OCI-LY3 (cell line): ENCODE measurements at regions not wholly inside any gene's neighbourhood (a gene's known extent, or its start where the extent isn't known, plus 50 kb on each side); places are given as distances from the start of the nearest gene placed in this dataset.
"Not testable (repeated sequence)": the region's sequence is repeated elsewhere in the genome, so short reads cannot be mapped to it uniquely, and the experiment has no call there.

ENCODE experiments used
- H2AFZ ChIP-seq: fragments of 200-600, 300-600 bp; shearing (Covaris generic); 2 replicates; pipeline ENCODE4 v1.6.0; 2014; ENCODE audit warnings: antibody characterized with exemption, low read depth, low read length
- H3K27ac ChIP-seq: fragments of 200-600, 300-600 bp; sonication (generic); 2 replicates; pipeline ENCODE4 v1.5.1; 2014; ENCODE audit warnings: mild to moderate bottlenecking, low read length, moderate library complexity, mixed read lengths
- H3K27me3 ChIP-seq: fragments of 200-600, 300-600 bp; sonication (generic); 2 replicates; pipeline ENCODE4 v1.6.1; 2014; ENCODE audit warnings: low read depth, low read length, mixed read lengths
- H3K36me3 ChIP-seq: fragments of 200-600, 300-600 bp; sonication (generic); replicated peaks from 2 replicates; pipeline ENCODE3; 2014; ENCODE audit warnings: low read depth, low read length, mixed read lengths
- H3K4me1 ChIP-seq: fragments of 300-600, 200-600 bp; sonication (generic); 2 replicates; pipeline ENCODE4 v1.6.1; 2014; ENCODE audit warnings: low read length, mixed read lengths
- H3K4me2 ChIP-seq: fragments of 200-600, 300-600 bp; sonication (generic); 2 replicates; pipeline ENCODE4 v1.6.1; 2014; ENCODE audit warnings: low read length, mixed read lengths
- H3K4me3 ChIP-seq: fragments of 300-600, 200-600 bp; sonication (generic); 2 replicates; pipeline ENCODE4 v1.5.1; 2014; ENCODE audit warnings: antibody characterized with exemption, mild to moderate bottlenecking, low read length, moderate library complexity
- H3K79me2 ChIP-seq: fragments of 300-600, 200-600 bp; shearing (Covaris generic); 2 replicates; pipeline ENCODE4 v1.6.1; 2014; ENCODE audit warnings: mild to moderate bottlenecking, low read length, mixed read lengths
- H3K9ac ChIP-seq: fragments of 300-600, 200-600 bp; shearing (Covaris generic); 2 replicates; pipeline ENCODE4 v1.6.0; 2014; ENCODE audit warnings: mild to moderate bottlenecking, low read length, moderate library complexity
- H3K9me3 ChIP-seq: fragments of 200-600, 300-600 bp; shearing (Covaris generic); 2 replicates; pipeline ENCODE4 v1.6.1; 2014; ENCODE audit warnings: low read length, mixed read lengths; ENCODE audit not compliant: insufficient read depth
- H4K20me1 ChIP-seq: fragments of 200-600, 300-600 bp; sonication (generic); 2 replicates; pipeline ENCODE4 v1.6.1; 2016; ENCODE audit warnings: low read length, mixed read lengths; ENCODE audit not compliant: insufficient read depth
- EZH2phosphoT487 ChIP-seq: fragments of 200-600 bp; shearing (Covaris generic); IDR thresholded peaks from 2 replicates; pipeline ENCODE4 v1.6.1; 2018; ENCODE audit warnings: antibody characterized with exemption, mixed run types, low read depth
- TF ChIP-seq, protein P1 (sequence below): fragments of 200-600, 300-600 bp; sonication (generic); IDR thresholded peaks from 2 replicates; pipeline ENCODE4 v1.5.1; 2014; ENCODE audit warnings: antibody characterized with exemption, low read length, low read depth

DNA sequence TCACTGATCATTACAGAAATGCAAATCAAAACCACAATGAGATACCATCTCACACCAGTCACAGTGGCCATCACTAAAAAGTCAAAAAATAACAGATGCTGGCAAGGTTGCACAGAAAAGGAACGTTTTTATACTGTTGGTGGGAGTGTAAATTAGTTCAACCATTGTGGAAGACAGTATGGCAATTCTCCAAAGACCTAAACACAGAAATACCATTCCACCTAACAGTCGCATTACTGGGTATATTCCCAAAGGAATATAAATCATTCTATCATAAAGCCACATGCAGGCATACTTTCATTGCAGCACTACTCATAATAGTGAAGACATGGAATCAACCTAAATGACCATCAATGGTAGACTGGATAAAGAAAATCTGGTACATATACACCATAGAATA, 83.2 kb upstream of the ARID5B start:
- not testable (repeated sequence) for H2AFZ ChIP-seq, H3K27me3 ChIP-seq, H3K4me3 ChIP-seq, H3K4me2 ChIP-seq, H3K36me3 ChIP-seq, H4K20me1 ChIP-seq, H3K9me3 ChIP-seq, H3K4me1 ChIP-seq, H3K79me2 ChIP-seq, H3K9ac ChIP-seq, H3K27ac ChIP-seq

DNA sequence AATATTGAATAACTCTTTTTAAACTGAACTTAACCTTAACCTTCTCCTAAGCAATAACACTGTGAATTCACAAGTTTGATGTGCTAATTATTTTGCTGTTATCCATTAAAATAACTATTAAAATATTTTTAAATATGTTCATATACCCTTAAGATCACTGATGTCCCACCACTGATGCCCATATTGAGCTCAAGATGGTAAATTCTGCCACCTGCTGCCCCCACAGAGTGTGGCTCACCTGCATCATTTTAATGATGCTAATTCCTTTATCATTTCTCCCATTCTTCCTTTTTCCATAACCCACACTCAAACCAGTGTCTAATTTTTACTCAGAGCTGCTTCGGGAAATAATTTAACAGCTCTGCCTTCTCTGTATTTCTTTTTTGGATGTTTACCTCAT, 82.3 kb upstream of the ARID5B start:
- Histone ChIP-seq H3K36me3 (no peaks in the 10 kb centered on the region), H3K4me3 (no peak overlapping the region), H3K9ac (no peak overlapping the region), H3K4me1 (no peaks in the 10 kb centered on the region; the same call in 1 of the 2 replicates), H4K20me1 (no peaks in the 10 kb centered on the region), H3K27ac (no peak overlapping the region), H3K9me3 (no peaks in the 10 kb centered on the region), H3K79me2 (no peaks in the 10 kb centered on the region), H2AFZ (no peak overlapping the region), H3K27me3 (no peaks in the 10 kb centered on the region), H3K4me2 (no peak overlapping the region)
- TF ChIP-seq, protein P1, sequence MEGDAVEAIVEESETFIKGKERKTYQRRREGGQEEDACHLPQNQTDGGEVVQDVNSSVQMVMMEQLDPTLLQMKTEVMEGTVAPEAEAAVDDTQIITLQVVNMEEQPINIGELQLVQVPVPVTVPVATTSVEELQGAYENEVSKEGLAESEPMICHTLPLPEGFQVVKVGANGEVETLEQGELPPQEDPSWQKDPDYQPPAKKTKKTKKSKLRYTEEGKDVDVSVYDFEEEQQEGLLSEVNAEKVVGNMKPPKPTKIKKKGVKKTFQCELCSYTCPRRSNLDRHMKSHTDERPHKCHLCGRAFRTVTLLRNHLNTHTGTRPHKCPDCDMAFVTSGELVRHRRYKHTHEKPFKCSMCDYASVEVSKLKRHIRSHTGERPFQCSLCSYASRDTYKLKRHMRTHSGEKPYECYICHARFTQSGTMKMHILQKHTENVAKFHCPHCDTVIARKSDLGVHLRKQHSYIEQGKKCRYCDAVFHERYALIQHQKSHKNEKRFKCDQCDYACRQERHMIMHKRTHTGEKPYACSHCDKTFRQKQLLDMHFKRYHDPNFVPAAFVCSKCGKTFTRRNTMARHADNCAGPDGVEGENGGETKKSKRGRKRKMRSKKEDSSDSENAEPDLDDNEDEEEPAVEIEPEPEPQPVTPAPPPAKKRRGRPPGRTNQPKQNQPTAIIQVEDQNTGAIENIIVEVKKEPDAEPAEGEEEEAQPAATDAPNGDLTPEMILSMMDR: no peak

DNA sequence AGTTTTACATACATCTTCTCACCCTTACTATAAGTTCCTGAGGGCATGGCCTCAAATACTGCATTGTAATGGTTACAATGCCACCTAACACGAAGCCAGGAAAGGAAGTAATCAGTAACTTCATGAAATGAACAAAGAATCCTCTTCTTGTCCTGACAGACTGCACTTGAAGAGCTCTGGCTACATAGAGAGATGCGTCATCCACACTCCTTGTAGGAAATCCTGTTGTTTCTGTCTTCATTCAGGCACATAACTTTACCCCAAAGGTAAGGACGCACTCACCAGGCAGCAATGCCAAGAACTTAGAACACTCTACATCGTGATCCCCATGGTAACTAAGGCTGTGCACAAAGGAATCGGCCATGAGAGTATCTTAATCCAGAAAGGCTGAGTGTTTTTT, 80.3 kb upstream of the ARID5B start:
- H2AFZ ChIP-seq: no peak overlapping the region
- no peaks in the 10 kb centered on the region for H3K27me3 ChIP-seq
- H3K9ac ChIP-seq: no peak overlapping the region
- no peaks in the 10 kb centered on the region for H3K36me3 ChIP-seq
- H3K27ac ChIP-seq: no peak overlapping the region
- no peaks in the 10 kb centered on the region for H4K20me1 ChIP-seq
- H3K4me2 ChIP-seq: no peak overlapping the region
- H3K4me1 ChIP-seq: no peaks in the 10 kb centered on the region; the same call in 1 of the 2 replicates
- H3K9me3 ChIP-seq: no peaks in the 10 kb centered on the region
- no peak overlapping the region for H3K4me3 ChIP-seq
- H3K79me2 ChIP-seq: no peaks in the 10 kb centered on the region
- TF ChIP-seq EZH2phosphoT487: no peak
- TF ChIP-seq, protein P1: no peak

DNA sequence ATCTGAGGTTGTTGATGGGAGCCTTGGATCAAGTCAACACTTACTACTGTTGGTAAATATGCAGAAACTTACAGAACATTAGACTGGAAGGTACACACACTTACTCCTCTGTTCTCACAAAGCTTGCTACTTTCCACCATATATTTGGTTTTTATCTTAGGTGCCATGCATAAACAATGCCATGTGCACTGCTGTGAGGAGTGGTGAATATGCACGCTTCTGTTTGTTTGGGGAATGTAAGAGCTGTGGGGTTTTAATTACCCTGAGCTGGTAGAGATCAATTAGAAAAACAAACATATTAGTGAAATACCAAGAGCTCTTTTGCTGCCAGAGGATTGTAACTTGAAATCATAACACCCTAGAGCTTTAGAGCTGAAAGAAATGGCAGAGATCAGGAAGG, 79.8 kb upstream of the ARID5B start:
- no peak overlapping the region for H3K4me2 ChIP-seq
- H2AFZ ChIP-seq: no peak overlapping the region
- no peaks in the 10 kb centered on the region for H3K9me3 ChIP-seq
- H3K27ac ChIP-seq: no peak overlapping the region
- no peak for TF ChIP-seq EZH2phosphoT487
- TF ChIP-seq, protein P1: no peak
- no peaks in the 10 kb centered on the region for H4K20me1 ChIP-seq
- H3K4me3 ChIP-seq: no peak overlapping the region
- no peaks in the 10 kb centered on the region for H3K36me3 ChIP-seq
- no peaks in the 10 kb centered on the region for H3K27me3 ChIP-seq
- H3K4me1 ChIP-seq: no peaks in the 10 kb centered on the region; the same call in 1 of the 2 replicates
- H3K9ac ChIP-seq: no peak overlapping the region
- no peaks in the 10 kb centered on the region for H3K79me2 ChIP-seq

DNA sequence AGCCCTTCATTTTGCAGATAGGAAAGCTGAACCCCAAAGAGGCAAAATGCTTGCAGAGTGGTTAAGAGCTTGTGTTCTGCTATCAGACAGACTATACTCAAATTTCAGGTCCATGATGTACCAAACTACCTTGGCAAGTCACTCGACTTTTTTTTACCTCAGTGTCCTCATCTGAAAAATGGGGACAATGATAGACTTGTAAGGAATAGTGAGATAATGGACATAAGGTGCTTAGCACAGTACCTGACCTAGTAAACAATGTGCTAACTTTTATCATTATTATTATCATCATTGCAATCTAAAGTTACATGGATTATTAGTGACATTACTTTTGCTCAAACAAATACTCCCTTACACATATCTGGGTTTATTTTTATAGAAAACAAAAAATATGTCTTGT, 79.4 kb upstream of the ARID5B start:
- Histone ChIP-seq H3K4me3 (no peak overlapping the region), H3K79me2 (no peaks in the 10 kb centered on the region), H3K9me3 (no peaks in the 10 kb centered on the region), H3K4me2 (no peak overlapping the region), H4K20me1 (no peaks in the 10 kb centered on the region), H2AFZ (no peak overlapping the region), H3K36me3 (no peaks in the 10 kb centered on the region), H3K9ac (no peak overlapping the region), H3K27me3 (no peaks in the 10 kb centered on the region), H3K27ac (no peak overlapping the region), H3K4me1 (no peaks in the 10 kb centered on the region; the same call in 1 of the 2 replicates)
- TF ChIP-seq, protein P1: no peak
- TF ChIP-seq EZH2phosphoT487: no peak
